DND-41 (cell line): ENCODE measurements at regions not wholly inside any gene's neighbourhood (a gene's known extent, or its start where the extent isn't known, plus 50 kb on each side); places are given as distances from the start of the nearest gene placed in this dataset.

Source experiments
- ATAC-seq: fragments of 200-7000 bp; cut with Tn5 transposase; 3 replicates; pipeline ENCODE4 v1.9.1; 2021; ENCODE audit warnings: low read depth; ENCODE audit not compliant: insufficient read depth
- DNase-seq: peaks from one replicate; pipeline ENCODE4 v3.0.0-alpha.2; 2020
- H2AFZ ChIP-seq: 2 replicates; pipeline ENCODE4 v1.6.0; 2012; ENCODE audit warnings: low read depth, low read length
- H3K27ac ChIP-seq: 2 replicates; pipeline ENCODE4 v1.5.1; 2012; ENCODE audit warnings: low read length, inconsistent platforms
- H3K27me3 ChIP-seq: fragments of 200-600 bp; sonication (generic); 2 replicates; pipeline ENCODE4 v1.6.0; 2012; ENCODE audit warnings: low read length, mild to moderate bottlenecking, inconsistent platforms; ENCODE audit not compliant: insufficient read depth, poor library complexity
- H3K36me3 ChIP-seq: 2 replicates; pipeline ENCODE4 v1.5.1; 2012; ENCODE audit warnings: low read length, inconsistent platforms; ENCODE audit not compliant: insufficient read depth
- H3K4me1 ChIP-seq: 2 replicates; pipeline ENCODE4 v1.5.1; 2012; ENCODE audit warnings: mild to moderate bottlenecking, low read length; ENCODE audit not compliant: insufficient read depth
- H3K4me2 ChIP-seq: 2 replicates; pipeline ENCODE4 v1.6.0; 2012; ENCODE audit warnings: mild to moderate bottlenecking, moderate library complexity, low read length, inconsistent platforms; ENCODE audit not compliant: insufficient read depth
- H3K4me3 ChIP-seq, 2 experiments: fragments of 200-600 bp in 1 of 2; shearing (Covaris generic) in 1 of 2; 2 replicates each; pipeline ENCODE4 v1.5.1; 2012 to 2016; ENCODE audit warnings: inconsistent platforms in 2 of 2, low read length in 2 of 2, mild to moderate bottlenecking in 2 of 2, low read depth in 1 of 2, moderate library complexity in 1 of 2
- H3K79me2 ChIP-seq: 2 replicates; pipeline ENCODE4 v1.6.0; 2012; ENCODE audit warnings: low read length, inconsistent platforms; ENCODE audit not compliant: insufficient read depth
- H3K9ac ChIP-seq: 2 replicates; pipeline ENCODE4 v1.6.0; 2012; ENCODE audit warnings: low read depth, mild to moderate bottlenecking, inconsistent platforms, low read length, moderate library complexity
- H3K9me3 ChIP-seq: 2 replicates; pipeline ENCODE4 v1.5.1; 2012; ENCODE audit warnings: low read length, moderate library complexity, mild to moderate bottlenecking, inconsistent platforms; ENCODE audit not compliant: insufficient read depth, severe bottlenecking
- H4K20me1 ChIP-seq: 2 replicates; pipeline ENCODE4 v1.6.0; 2012; ENCODE audit warnings: low read length; ENCODE audit not compliant: insufficient read depth
- CTCF ChIP-seq: IDR thresholded peaks from 2 replicates; pipeline ENCODE4 v1.5.1; 2012; ENCODE audit warnings: borderline replicate concordance, low read length, moderate library complexity, mild to moderate bottlenecking; ENCODE audit not compliant: poor library complexity, severe bottlenecking; ENCODE audit errors: extremely low read depth
- EZH2 ChIP-seq: IDR thresholded peaks from 3 replicates; pipeline ENCODE4 v1.6.1; 2012; ENCODE audit warnings: borderline replicate concordance, low read depth, mild to moderate bottlenecking, moderate library complexity, low read length, inconsistent platforms; ENCODE audit not compliant: severe bottlenecking

GRCh38 chr13:37326334-37326733, 220.9 kb upstream of the CSNK1A1L start:
- H3K9ac ChIP-seq: no peak overlapping the region
- H2AFZ ChIP-seq: no peak overlapping the region
- no peak for ATAC-seq
- no peaks in the 10 kb centered on the region for H3K4me1 ChIP-seq
- no peaks in the 10 kb centered on the region for H3K36me3 ChIP-seq
- no peak for TF ChIP-seq CTCF
- no peak for TF ChIP-seq EZH2
- no peaks in the 10 kb centered on the region for H3K9me3 ChIP-seq
- no peaks in the 10 kb centered on the region for H4K20me1 ChIP-seq
- no peaks in the 10 kb centered on the region for H3K79me2 ChIP-seq
- H3K27ac ChIP-seq: no peak overlapping the region
- DNase-seq: no peak
- H3K4me2 ChIP-seq: no peak overlapping the region
- H3K4me3 ChIP-seq: no peak overlapping the region
- H3K27me3 ChIP-seq: no peaks in the 10 kb centered on the region

GRCh38 chr13:37319031-37319443, 213.6 kb upstream of the CSNK1A1L start:
- no peaks in the 10 kb centered on the region for H4K20me1 ChIP-seq
- DNase-seq (no peak), ATAC-seq (no peak)
- H3K9ac ChIP-seq: no peak overlapping the region
- no peaks in the 10 kb centered on the region for H3K9me3 ChIP-seq
- H3K36me3 ChIP-seq: no peaks in the 10 kb centered on the region
- H2AFZ ChIP-seq: no peak overlapping the region
- no peak for TF ChIP-seq CTCF
- TF ChIP-seq EZH2: no peak
- no peaks in the 10 kb centered on the region for H3K27me3 ChIP-seq
- no peaks in the 10 kb centered on the region for H3K4me1 ChIP-seq
- no peaks in the 10 kb centered on the region for H3K79me2 ChIP-seq
- no peak overlapping the region for H3K27ac ChIP-seq
- no peak overlapping the region for H3K4me2 ChIP-seq
- H3K4me3 ChIP-seq: no peak overlapping the region

GRCh38 chr13:37316935-37317334, 211.5 kb upstream of the CSNK1A1L start:
- no peaks in the 10 kb centered on the region for H3K79me2 ChIP-seq
- H3K9me3 ChIP-seq: no peaks in the 10 kb centered on the region
- no peak overlapping the region for H3K4me2 ChIP-seq
- H2AFZ ChIP-seq: no peak overlapping the region
- ATAC-seq (no peak), DNase-seq (no peak)
- no peaks in the 10 kb centered on the region for H3K27me3 ChIP-seq
- no peaks in the 10 kb centered on the region for H4K20me1 ChIP-seq
- TF ChIP-seq CTCF (no peak), EZH2 (no peak)
- H3K9ac ChIP-seq: no peak overlapping the region
- no peak overlapping the region for H3K27ac ChIP-seq
- no peaks in the 10 kb centered on the region for H3K36me3 ChIP-seq
- H3K4me3 ChIP-seq: no peak overlapping the region
- H3K4me1 ChIP-seq: no peaks in the 10 kb centered on the region

- TF ChIP-seq EZH2 (no peak), CTCF (no peak)
- Histone ChIP-seq H2AFZ (no peak overlapping the region), H3K27ac (no peak overlapping the region), H3K4me3 (no peak overlapping the region), H3K79me2 (no peaks in the 10 kb centered on the region), H3K9me3 (no peaks in the 10 kb centered on the region), H4K20me1 (no peaks in the 10 kb centered on the region), H3K4me2 (no peak overlapping the region), H3K4me1 (no peaks in the 10 kb centered on the region), H3K9ac (no peak overlapping the region), H3K36me3 (no peaks in the 10 kb centered on the region), H3K27me3 (no peaks in the 10 kb centered on the region)
- ATAC-seq (no peak), DNase-seq (no peak)
Observed at GRCh38 chr13:37313372-37313771, 207.9 kb upstream of the CSNK1A1L start.
